ENCODE measurements at regions not wholly inside any gene's neighbourhood (a gene's known extent, or its start where the extent isn't known, plus 50 kb on each side); places are given as distances from the start of the nearest gene placed in this dataset.

DNA sequence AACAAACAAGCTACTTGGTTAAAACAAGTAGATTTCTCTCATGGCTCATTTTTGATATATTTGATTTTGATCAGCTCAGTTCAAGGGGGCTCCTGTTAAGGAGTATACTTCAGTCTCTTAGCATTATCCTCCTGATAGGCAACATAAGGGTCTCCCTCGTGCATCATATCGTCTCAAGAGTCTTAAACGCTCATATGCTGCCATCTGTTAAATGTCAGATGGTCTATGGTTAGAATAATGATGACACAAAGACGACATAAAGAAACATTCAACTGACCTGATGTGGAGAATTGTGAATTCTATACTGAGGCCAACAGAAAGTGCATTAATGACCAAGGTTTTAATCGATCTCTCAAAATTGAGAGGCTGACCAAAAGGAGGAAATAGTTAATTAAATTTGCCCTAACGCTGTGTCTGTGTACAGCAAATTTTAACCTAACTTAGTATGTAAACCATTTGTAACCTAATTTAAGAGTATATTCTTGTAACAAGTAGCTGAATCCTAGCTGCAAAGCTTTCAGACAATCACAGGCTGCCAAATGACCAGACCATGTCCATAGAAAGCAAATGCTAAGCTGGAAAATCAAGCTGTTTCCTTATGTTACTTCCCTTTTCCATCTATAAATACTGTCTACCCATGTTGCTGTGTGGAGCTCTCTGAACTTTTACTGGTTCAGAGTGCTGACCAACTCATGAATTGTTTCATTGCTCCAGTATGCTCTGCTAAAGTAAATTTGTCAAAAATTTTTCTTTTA, 1688.5 kb downstream of the GRIK2 start:
- TF ChIP-seq POLR2A (IDR thresholded peaks at IDR 0.05; ENCODE audit: low read depth, low read length) (no peak), TAF1 (IDR thresholded peaks at IDR 0.05; ENCODE audit: borderline replicate concordance, low read depth, low read length) (no peak), POLR2AphosphoS5 (IDR thresholded peaks at IDR 0.05; ENCODE audit: low read depth, low read length) (no peak)

All from GM12892 (cell line).